GM12878 (cell line): ENCODE measurements at regions not wholly inside any gene's neighbourhood (a gene's known extent, or its start where the extent isn't known, plus 50 kb on each side); places are given as distances from the start of the nearest gene placed in this dataset.

Source experiments
- ATAC-seq: fragments of 200-7000 bp; cut with Tn5 transposase; 3 replicates; pipeline ENCODE4 v1.9.1; 2020; ENCODE audit warnings: mild to moderate bottlenecking, moderate library complexity
- BruUV-seq: library from RNA; stranded (reverse); fragments of 400-500 nt; replicated peaks from 2 replicates; lab custom pipeline; 2021; lab: Mats Ljungman, UMichigan
- CTCF ChIA-PET: fragments of 300-600 bp; sonication (Branson Sonifier 250); formaldehyde crosslinking; extraction: SDS; loops from one replicate; lab custom pipeline; 2021; ENCODE audit warnings: inconsistent platforms; lab: Yijun Ruan, JAX
- POLR2A ChIA-PET: fragments of 350-600 bp; formaldehyde crosslinking; extraction: SDS; loops from one replicate; lab custom pipeline; 2021; ENCODE audit warnings: inconsistent platforms; lab: Charles Lee
- RAD21 ChIA-PET: fragments of 300-600 bp; sonication (Branson Sonifier 250); formaldehyde crosslinking; loops from one replicate; lab custom pipeline; 2023; ENCODE audit warnings: antibody characterized with exemption; ENCODE audit not compliant: unreplicated experiment; lab: Charles Lee
- SMC1A ChIA-PET: fragments of 300-600 bp; sonication (Branson Sonifier 250); formaldehyde crosslinking; loops from one replicate; lab custom pipeline; 2023; ENCODE audit not compliant: unreplicated experiment, uncharacterized antibody; lab: Charles Lee
- DNase-seq: peaks from one replicate; pipeline ENCODE4 v3.0.0-alpha.2; 2011; ENCODE audit warnings: low read depth, low spot score
- FAIRE-seq: peaks from 3 replicates; lab custom pipeline; 2011; peaks lifted over from hg19 to GRCh38; lab: Jason Lieb, UNC
- H2AFZ ChIP-seq: 2 replicates; pipeline ENCODE4 v1.6.0; 2011; ENCODE audit warnings: low read depth, low read length, control low read depth; ENCODE audit not compliant: control insufficient read depth
- H3K27ac ChIP-seq: 2 replicates; pipeline ENCODE4 v1.5.1; 2011; ENCODE audit warnings: control low read depth; ENCODE audit not compliant: control insufficient read depth, insufficient read depth
- H3K27me3 ChIP-seq, 2 experiments: replicated peaks in 1 of 2; 2 replicates each; pipeline versions ENCODE4 v1.6.0 to v1.6.1; 2011; ENCODE audit warnings: low read length in 1 of 2; ENCODE audit not compliant: control insufficient read depth in 2 of 2, insufficient read depth in 2 of 2
- H3K36me3 ChIP-seq, 2 experiments: 2 replicates each; pipeline ENCODE4 v1.5.1; 2011; ENCODE audit warnings: low read length in 1 of 2; ENCODE audit not compliant: control insufficient read depth in 2 of 2, insufficient read depth in 2 of 2
- H3K4me1 ChIP-seq: 2 replicates; pipeline ENCODE4 v1.6.1; 2011; ENCODE audit warnings: mild to moderate bottlenecking, low read length, moderate library complexity, mixed read lengths; ENCODE audit not compliant: control insufficient read depth, insufficient read depth
- H3K4me2 ChIP-seq: 2 replicates; pipeline ENCODE4 v1.6.0; 2011; ENCODE audit warnings: control low read depth; ENCODE audit not compliant: control insufficient read depth, insufficient read depth
- H3K4me3 ChIP-seq: fragments of 200-600 bp; sonication (generic); 2 replicates; pipeline ENCODE4 v1.5.1; 2016
- H3K79me2 ChIP-seq: 2 replicates; pipeline ENCODE4 v1.6.0; 2011; ENCODE audit warnings: low read length; ENCODE audit not compliant: control insufficient read depth, insufficient read depth
- H3K9ac ChIP-seq: 2 replicates; pipeline ENCODE4 v1.8.0; 2011; ENCODE audit warnings: low read length, control low read depth, mixed read lengths; ENCODE audit not compliant: control insufficient read depth, insufficient read depth
- H3K9me3 ChIP-seq: replicated peaks from 3 replicates; pipeline ENCODE4 v1.5.1; 2011; ENCODE audit warnings: mild to moderate bottlenecking, low read length; ENCODE audit not compliant: control insufficient read depth, insufficient read depth
- H4K20me1 ChIP-seq: 2 replicates; pipeline ENCODE4 v1.6.0; 2011; ENCODE audit not compliant: control insufficient read depth, insufficient read depth
- CREB1 ChIP-seq: IDR thresholded peaks from 2 replicates; pipeline ENCODE4 v1.6.1; 2012; ENCODE audit warnings: low read depth, mild to moderate bottlenecking, inconsistent platforms
- CUX1 ChIP-seq: IDR thresholded peaks from 2 replicates; pipeline ENCODE4 v1.6.1; 2012; ENCODE audit warnings: improper control_type of control experiment, low read depth, low read length; ENCODE audit not compliant: insufficient replicate concordance
- EED ChIP-seq: sonication (generic); IDR thresholded peaks from 2 replicates; pipeline ENCODE4 v1.6.1; 2016; ENCODE audit warnings: antibody characterized with exemption, low read depth
- FOXK2 ChIP-seq: fragments of 450-650 bp; IDR thresholded peaks from 2 replicates; pipeline ENCODE4 v1.6.1; 2017; ENCODE audit warnings: mild to moderate bottlenecking, moderate library complexity
- HDAC6 ChIP-seq: fragments of 200-600 bp; sonication (generic); IDR thresholded peaks from one replicate; pipeline ENCODE4 v1.8.0; 2017; ENCODE audit warnings: antibody characterized with exemption; ENCODE audit not compliant: unreplicated experiment
- LARP7 ChIP-seq: fragments of 450-650 bp; IDR thresholded peaks from 2 replicates; pipeline ENCODE4 v1.6.1; 2017; ENCODE audit warnings: mild to moderate bottlenecking
- POLR2AphosphoS2 ChIP-seq: IDR thresholded peaks from 2 replicates; pipeline ENCODE4 v1.6.1; 2011; ENCODE audit warnings: low read depth, mild to moderate bottlenecking, low read length, improper control_type of control experiment, moderate library complexity
- RB1 ChIP-seq: fragments of 450-650 bp; formaldehyde crosslinking; IDR thresholded peaks from 2 replicates; pipeline ENCODE4 v1.6.1; 2017; ENCODE audit warnings: mild to moderate bottlenecking, borderline replicate concordance
- WGBS: methylation state at CpG from one replicate; pipeline ENCODE4 v1.1.6; 2016; ENCODE audit warnings: low lambda C conversion rate; ENCODE audit not compliant: insufficient replicate concordance, insufficient coverage; ENCODE audit errors: missing lambda C conversion rate; 5-methylcytosine and 5-hydroxymethylcytosine counted together
- in situ Hi-C: fragments of 300-500 bp; cut with MboI; formaldehyde crosslinking; loops from 9 replicates; pipeline ENCODE4 v1.14.3; 2018; ENCODE audit warnings: mixed read lengths
- intact Hi-C: fragments of 100-400 bp; cut with micrococcal nuclease; formaldehyde crosslinking; loops from one replicate; pipeline ENCODE4 v1.14.2; 2022; ENCODE audit not compliant: unreplicated experiment
- TF ChIP-seq, protein P1 (sequence below): fragments of 450-650 bp; IDR thresholded peaks from 2 replicates; pipeline ENCODE4 v1.6.1; 2016; ENCODE audit warnings: mild to moderate bottlenecking

DNA sequence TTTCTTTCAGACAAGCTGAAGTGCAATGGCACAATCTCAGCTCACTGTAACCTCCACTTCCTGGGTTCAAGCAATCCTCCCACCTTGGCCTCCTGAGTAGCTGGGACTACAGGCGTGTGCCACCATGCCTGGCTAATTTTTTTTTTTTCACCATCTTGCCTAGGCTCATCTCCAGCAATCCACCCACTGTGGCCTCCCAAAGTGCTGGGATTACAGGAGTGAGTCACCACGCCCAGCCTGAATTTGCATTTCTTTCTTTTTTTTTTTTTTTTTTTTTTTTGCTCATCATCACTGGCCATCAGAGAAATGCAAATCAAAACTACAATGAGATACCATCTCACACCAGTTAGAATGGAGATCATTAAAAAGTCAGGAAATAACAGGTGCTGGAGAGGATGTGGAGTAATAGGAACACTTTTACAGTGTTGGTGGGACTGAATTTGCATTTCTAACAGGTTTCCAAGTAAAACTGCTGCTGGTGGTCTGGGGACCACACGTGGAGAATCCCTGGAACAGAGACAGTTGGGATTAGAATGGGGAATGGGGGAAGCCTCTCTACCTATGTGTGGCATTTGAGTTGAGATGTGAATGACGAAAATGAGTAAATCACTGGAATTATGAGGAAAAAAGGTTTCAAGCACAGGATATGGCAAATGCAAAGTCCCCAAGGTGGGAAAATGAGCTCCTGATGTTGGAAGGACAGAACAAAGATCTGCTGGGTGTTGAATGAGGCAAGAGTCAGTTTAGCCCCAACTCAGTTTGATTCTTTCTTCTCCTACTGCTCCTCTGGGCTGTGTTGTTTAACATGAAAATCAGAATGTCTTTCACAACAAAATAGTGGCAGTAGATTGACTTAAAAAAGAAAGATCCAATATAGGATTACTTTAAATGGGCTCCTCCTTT is 88.8 kb upstream of the MAP4K4 start (continued):
- TF ChIP-seq FOXK2 (no peak), RB1 (no peak), EED (no peak), POLR2AphosphoS2 (no peak)
- TF ChIP-seq, all 136 proteins: peak for 0

- ChIA-PET RAD21 (interaction anchor here (1.2 kb wide), 1 partner anchor 12 kb away, joined by 3 read pairs; no protein-coding TSS in a partner anchor), POLR2A (interaction anchor here (0.5 kb wide), 1 partner anchor 288 kb away, joined by 3 read pairs; no protein-coding TSS in a partner anchor)
- H3K27me3 ChIP-seq = no peaks in the 10 kb centered on the region
- FAIRE-seq (no peak), DNase-seq (no peak)
- no peaks in the 10 kb centered on the region for H4K20me1 ChIP-seq
- H3K9me3 ChIP-seq = no peaks in the 10 kb centered on the region
- no peak overlapping the region for H3K4me3 ChIP-seq
- no peaks in the 10 kb centered on the region for H3K4me1 ChIP-seq
- BruUV-seq = no TSS peak
- no peaks in the 10 kb centered on the region for H3K79me2 ChIP-seq
- in situ Hi-C loops = no loop called here
- 40% methylated on average over 4 of the region's 4 CpGs for WGBS
- no peak for TF ChIP-seq LARP7
- TF ChIP-seq CREB1 = no peak
- TF ChIP-seq CUX1 = no peak
- TF ChIP-seq, protein P1, sequence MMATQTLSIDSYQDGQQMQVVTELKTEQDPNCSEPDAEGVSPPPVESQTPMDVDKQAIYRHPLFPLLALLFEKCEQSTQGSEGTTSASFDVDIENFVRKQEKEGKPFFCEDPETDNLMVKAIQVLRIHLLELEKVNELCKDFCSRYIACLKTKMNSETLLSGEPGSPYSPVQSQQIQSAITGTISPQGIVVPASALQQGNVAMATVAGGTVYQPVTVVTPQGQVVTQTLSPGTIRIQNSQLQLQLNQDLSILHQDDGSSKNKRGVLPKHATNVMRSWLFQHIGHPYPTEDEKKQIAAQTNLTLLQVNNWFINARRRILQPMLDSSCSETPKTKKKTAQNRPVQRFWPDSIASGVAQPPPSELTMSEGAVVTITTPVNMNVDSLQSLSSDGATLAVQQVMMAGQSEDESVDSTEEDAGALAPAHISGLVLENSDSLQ = peak; percentile 27; the same call in 1 of the 2 replicates
- TF ChIP-seq HDAC6 = no peak
- TF ChIP-seq, all 136 proteins: peak for 1
- no peak for ATAC-seq
- H3K27ac ChIP-seq = no peak overlapping the region
- SMC1A ChIA-PET = interaction anchor here (0.7 to 1.5 kb wide), 4 partner anchors 77 to 467 kb away, joined by 3 read pairs; no protein-coding TSS in a partner anchor
- H3K4me2 ChIP-seq = no peak overlapping the region
- H3K9ac ChIP-seq = no peak overlapping the region
- intact Hi-C loops = no loop called here
- CTCF ChIA-PET = interaction anchor here (0.6 kb wide), 1 partner anchor 102 kb away, joined by 3 read pairs; no protein-coding TSS in a partner anchor
- no peaks in the 10 kb centered on the region for H3K36me3 ChIP-seq
- no peak overlapping the region for H2AFZ ChIP-seq
These were observed 100.1 kb upstream of the MAP4K4 start for GRCh38 chr2:101597347-101597944.
